ENCODE measurements at regions not wholly inside any gene's neighbourhood (a gene's known extent, or its start where the extent isn't known, plus 50 kb on each side); places are given as distances from the start of the nearest gene placed in this dataset.
"Not testable (repeated sequence)": the region's sequence is repeated elsewhere in the genome, so short reads cannot be mapped to it uniquely, and the experiment has no call there.

- WGBS (ENCODE audit: extremely low coverage, insufficient read length, low lambda C conversion rate) = no CpG with 5 or more reads among the region's 1 CpG
- Histone ChIP-seq H3K23me2 (ENCODE audit: insufficient read length, low read depth, low read length, poor library complexity, severe bottlenecking) (no peaks in the 10 kb centered on the region), H3K9me3 (ENCODE audit: control insufficient read depth, low read depth, low read length) (peaks cover 19% of the 10 kb centered on the region), H3K14ac (ENCODE audit: insufficient read depth, low read length) (no peak overlapping the region), H2BK12ac (ENCODE audit: insufficient read length, low read depth, low read length) (no peak overlapping the region), H3T11ph (ENCODE audit: low read length) (no peak overlapping the region), H2AFZ (ENCODE audit: low read length) (no peak overlapping the region), H3K27me3 (ENCODE audit: insufficient read depth, low read length) (no peaks in the 10 kb centered on the region), H3K4me1 (ENCODE audit: insufficient read depth, low read length) (no peaks in the 10 kb centered on the region), H3K23ac (ENCODE audit: insufficient read length, low read depth, low read length) (no peak overlapping the region), H3K18ac (ENCODE audit: insufficient read length, low read depth, low read length) (no peak overlapping the region), H3K4me2 (ENCODE audit: insufficient read depth, insufficient read length, low read length) (no peak overlapping the region), H3K4ac (ENCODE audit: low read depth, low read length) (no peak overlapping the region), H4K8ac (replicated peaks; ENCODE audit: insufficient read length, low read depth, low read length) (no peak overlapping the region), H3K9ac (ENCODE audit: extremely low read depth, insufficient read length, low read length) (no peak overlapping the region), H2BK5ac (ENCODE audit: insufficient read length, low read length) (no peak overlapping the region), H3K79me1 (ENCODE audit: insufficient read depth, low read depth, low read length, poor library complexity, severe bottlenecking) (no peaks in the 10 kb centered on the region), H4K5ac (ENCODE audit: insufficient read length, low read depth, low read length) (no peak overlapping the region), H3K27ac (ENCODE audit: insufficient read length, low read depth, low read length) (no peak overlapping the region), H4K91ac (ENCODE audit: insufficient read length, low read depth, low read length) (no peak overlapping the region), H3K56ac (ENCODE audit: insufficient read length, low read depth, low read length) (no peak overlapping the region), H3K79me2 (ENCODE audit: insufficient read depth, low read length) (no peaks in the 10 kb centered on the region), H2BK20ac (ENCODE audit: low read depth, low read length, poor library complexity, severe bottlenecking) (no peak overlapping the region), H2AK5ac (ENCODE audit: insufficient read length, low read length) (no peak overlapping the region), H2BK15ac (ENCODE audit: low read depth, low read length) (no peak overlapping the region), H4K20me1 (ENCODE audit: control insufficient read depth, insufficient read depth, insufficient read length) (no peaks in the 10 kb centered on the region), H2BK120ac (ENCODE audit: low read depth, low read length, poor library complexity, severe bottlenecking) (no peak overlapping the region)
- H3K4me3 Mint-ChIP-seq = no peak overlapping the region
- no peaks in the 10 kb centered on the region; a peak in 1 of 7 replicates for H3K36me3 Mint-ChIP-seq (ENCODE audit: insufficient read depth in 1 of 3, low read depth in 3 of 3)
- TF ChIP-seq CTCF (conservative IDR thresholded peaks at IDR 0.05) = no peak
- H3K9me3 Mint-ChIP-seq = peaks cover 69 to 83% of the 10 kb centered on the region in 2 experiments
- DNase-seq = no peak
- no peaks in the 10 kb centered on the region; the same call in none of the 2 replicates for H3K27me3 Mint-ChIP-seq (ENCODE audit: low read depth)
- H3K4me1 Mint-ChIP-seq = peaks cover 0 to 12% of the 10 kb centered on the region in 2 experiments; a peak in 3 of 4 replicates
- H3K27ac Mint-ChIP-seq = no peak overlapping the region
Observed at GRCh38 chrX:77119706-77120105, 327.5 kb upstream of the FGF16 start.

- not testable (repeated sequence) for H2BK12ac ChIP-seq (ENCODE audit: insufficient read length, low read depth, low read length); H4K20me1 ChIP-seq (ENCODE audit: control insufficient read depth, insufficient read depth, insufficient read length); H4K91ac ChIP-seq (ENCODE audit: insufficient read length, low read depth, low read length); H3K4me1 ChIP-seq (ENCODE audit: insufficient read depth, low read length); H3K4ac ChIP-seq (ENCODE audit: low read depth, low read length); H3K18ac ChIP-seq (ENCODE audit: insufficient read length, low read depth, low read length); H3K79me2 ChIP-seq (ENCODE audit: insufficient read depth, low read length); H3K27me3 ChIP-seq (ENCODE audit: insufficient read depth, low read length); H4K8ac ChIP-seq (replicated peaks; ENCODE audit: insufficient read length, low read depth, low read length); H3K56ac ChIP-seq (ENCODE audit: insufficient read length, low read depth, low read length); DNase-seq; H3K23me2 ChIP-seq (ENCODE audit: insufficient read length, low read depth, low read length, poor library complexity, severe bottlenecking); H3K36me3 Mint-ChIP-seq (ENCODE audit: insufficient read depth in 1 of 3, low read depth in 3 of 3); H3K4me2 ChIP-seq (ENCODE audit: insufficient read depth, insufficient read length, low read length); H3K9ac ChIP-seq (ENCODE audit: extremely low read depth, insufficient read length, low read length); H2AFZ ChIP-seq (ENCODE audit: low read length); H3T11ph ChIP-seq (ENCODE audit: low read length); H2BK120ac ChIP-seq (ENCODE audit: low read depth, low read length, poor library complexity, severe bottlenecking); H3K27ac ChIP-seq (ENCODE audit: insufficient read length, low read depth, low read length); H3K14ac ChIP-seq (ENCODE audit: insufficient read depth, low read length); H2BK15ac ChIP-seq (ENCODE audit: low read depth, low read length); H4K5ac ChIP-seq (ENCODE audit: insufficient read length, low read depth, low read length); H2AK5ac ChIP-seq (ENCODE audit: insufficient read length, low read length); H3K79me1 ChIP-seq (ENCODE audit: insufficient read depth, low read depth, low read length, poor library complexity, severe bottlenecking); H2BK5ac ChIP-seq (ENCODE audit: insufficient read length, low read length); H3K27ac Mint-ChIP-seq; H3K27me3 Mint-ChIP-seq (ENCODE audit: low read depth); H3K4me3 Mint-ChIP-seq; H3K23ac ChIP-seq (ENCODE audit: insufficient read length, low read depth, low read length); H2BK20ac ChIP-seq (ENCODE audit: low read depth, low read length, poor library complexity, severe bottlenecking)
- H3K9me3 ChIP-seq (ENCODE audit: control insufficient read depth, low read depth, low read length) = peaks cover 10% of the 10 kb centered on the region
- no CpG with 5 or more reads among the region's 5 CpGs for WGBS (ENCODE audit: extremely low coverage, insufficient read length, low lambda C conversion rate)
- Mint-ChIP-seq H3K4me1 (peaks cover 0 to 12% of the 10 kb centered on the region in 2 experiments; a peak in 3 of 4 replicates), H3K9me3 (peaks cover 67 to 82% of the 10 kb centered on the region in 2 experiments)
Observed at GRCh38 chrX:77123917-77124316, 323.3 kb upstream of the FGF16 start.

Data from H9 (cell line).